GM23338 (cell line): ENCODE measurements at regions not wholly inside any gene's neighbourhood (a gene's known extent, or its start where the extent isn't known, plus 50 kb on each side); places are given as distances from the start of the nearest gene placed in this dataset.

ENCODE experiments used
- ATAC-seq: fragments of 200-7000 bp; cut with Tn5 transposase; 3 replicates; pipeline ENCODE4 v1.9.1; 2020
- DNase-seq: peaks from one replicate; pipeline ENCODE4 v3.0.0-alpha.2; 2015; ENCODE audit warnings: low spot score
- H2AFZ ChIP-seq: fragments of 200-600 bp; sonication (generic); 2 replicates; pipeline ENCODE4 v1.8.0; 2016; ENCODE audit warnings: antibody characterized with exemption, mild to moderate bottlenecking, moderate library complexity
- H3F3A ChIP-seq: fragments of 200-600 bp; sonication (generic); replicated peaks from 2 replicates; pipeline ENCODE4 v1.8.0; 2017; ENCODE audit warnings: antibody characterized with exemption, mixed run types, low read depth
- H3K27ac ChIP-seq: fragments of 200-600 bp; sonication (generic); 2 replicates; pipeline ENCODE4 v1.6.1; 2016; ENCODE audit warnings: low read depth
- H3K27me3 ChIP-seq: fragments of 200-600 bp; sonication (generic); 2 replicates; pipeline ENCODE4 v1.8.0; 2016; ENCODE audit warnings: mild to moderate bottlenecking, mixed run types, moderate library complexity; ENCODE audit not compliant: insufficient read depth
- H3K36me3 ChIP-seq: fragments of 200-600 bp; sonication (generic); 2 replicates; pipeline ENCODE4 v1.8.0; 2016; ENCODE audit warnings: mild to moderate bottlenecking; ENCODE audit not compliant: insufficient read depth
- H3K4me1 ChIP-seq: fragments of 200-600 bp; sonication (generic); 2 replicates; pipeline ENCODE4 v1.8.0; 2016; ENCODE audit warnings: mild to moderate bottlenecking, moderate library complexity; ENCODE audit not compliant: insufficient read depth
- H3K4me2 ChIP-seq: fragments of 200-600 bp; sonication (generic); 2 replicates; pipeline ENCODE4 v1.7.1; 2017; ENCODE audit warnings: mixed run types
- H3K4me3 ChIP-seq: fragments of 200-600 bp; sonication (generic); 2 replicates; pipeline ENCODE4 v1.6.1; 2016; ENCODE audit warnings: mixed run types
- H3K79me2 ChIP-seq: fragments of 200-600 bp; sonication (generic); replicated peaks from 2 replicates; pipeline ENCODE4 v1.8.0; 2017; ENCODE audit warnings: mild to moderate bottlenecking; ENCODE audit not compliant: insufficient read depth
- H3K9me2 ChIP-seq: fragments of 200-600 bp; sonication (generic); 2 replicates; pipeline ENCODE4 v1.8.0; 2017; ENCODE audit not compliant: insufficient read depth
- H4K20me1 ChIP-seq: fragments of 200-600 bp; sonication (generic); replicated peaks from 2 replicates; pipeline ENCODE4 v1.8.0; 2017; ENCODE audit warnings: mild to moderate bottlenecking; ENCODE audit not compliant: insufficient read depth
- H3K27ac Mint-ChIP-seq: 2 replicates; pipeline ENCODE4 v1.8.0; 2020; ENCODE audit warnings: inconsistent platforms, mild to moderate bottlenecking, moderate library complexity, mixed read lengths
- H3K27me3 Mint-ChIP-seq: 3 replicates; pipeline ENCODE4 v1.8.0; 2022; ENCODE audit warnings: low read depth, mild to moderate bottlenecking, moderate library complexity, mixed read lengths, inconsistent platforms; ENCODE audit not compliant: insufficient read depth, poor library complexity
- H3K36me3 Mint-ChIP-seq: 3 replicates; pipeline ENCODE4 v1.8.0; 2021; ENCODE audit warnings: low read depth, mild to moderate bottlenecking, inconsistent platforms, moderate library complexity, mixed read lengths
- H3K4me1 Mint-ChIP-seq: 3 replicates; pipeline ENCODE4 v1.8.0; 2020; ENCODE audit warnings: mild to moderate bottlenecking, inconsistent platforms, mixed read lengths
- H3K4me3 Mint-ChIP-seq: 3 replicates; pipeline ENCODE4 v1.8.0; 2021; ENCODE audit warnings: moderate library complexity, mild to moderate bottlenecking, inconsistent platforms, mixed read lengths
- H3K9me3 Mint-ChIP-seq: 3 replicates; pipeline ENCODE4 v1.8.0; 2020; ENCODE audit warnings: moderate library complexity, mild to moderate bottlenecking, inconsistent platforms, mixed read lengths
- CREB1 ChIP-seq: fragments of 250-450 bp; sonication (Bioruptor Pico); IDR thresholded peaks from 2 replicates; pipeline ENCODE4 v1.5.0; 2020; ENCODE audit warnings: low read depth, mild to moderate bottlenecking, moderate library complexity
- EZH2 ChIP-seq: fragments of 200-600 bp; sonication (generic); IDR thresholded peaks from one replicate; pipeline ENCODE4 v1.8.0; 2017; ENCODE audit warnings: antibody characterized with exemption, mild to moderate bottlenecking, low read depth; ENCODE audit not compliant: unreplicated experiment
- EZH2phosphoT487 ChIP-seq: fragments of 200-600 bp; sonication (generic); IDR thresholded peaks from one replicate; pipeline ENCODE4 v1.8.1; 2018; ENCODE audit warnings: antibody characterized with exemption; ENCODE audit not compliant: unreplicated experiment
- NANOG ChIP-seq: IDR thresholded peaks from 2 replicates; pipeline ENCODE4 v1.6.1; 2016; ENCODE audit warnings: antibody characterized with exemption, borderline replicate concordance
- STAT1 ChIP-seq: IDR thresholded peaks from one replicate; pipeline ENCODE4 v1.6.1; 2016; ENCODE audit warnings: antibody characterized with exemption; ENCODE audit not compliant: unreplicated experiment
- ZNF331 ChIP-seq: fragments of 250-450 bp; sonication (Bioruptor Pico); IDR thresholded peaks from 2 replicates; pipeline ENCODE4 v1.5.0; 2020; ENCODE audit warnings: low read depth, mild to moderate bottlenecking, moderate library complexity
- TF ChIP-seq, protein P1 (sequence below): IDR thresholded peaks from one replicate; pipeline ENCODE4 v1.6.1; 2018; ENCODE audit warnings: antibody characterized with exemption; ENCODE audit not compliant: unreplicated experiment
- TF ChIP-seq, protein P2 (sequence below), 2 experiments: fragments of 200-600 bp in 1 of 2; sonication (generic) in 1 of 2; conservative IDR thresholded peaks; 2 replicates each; pipeline versions ENCODE4 v1.5.1 to v1.6.1; 2016 to 2017; ENCODE audit warnings: antibody characterized with exemption in 2 of 2, low read depth in 2 of 2, mild to moderate bottlenecking in 2 of 2, moderate library complexity in 1 of 2
- TF ChIP-seq, protein P3 (sequence below): IDR thresholded peaks from 2 replicates; pipeline ENCODE4 v1.6.1; 2016; ENCODE audit warnings: antibody characterized with exemption

DNA sequence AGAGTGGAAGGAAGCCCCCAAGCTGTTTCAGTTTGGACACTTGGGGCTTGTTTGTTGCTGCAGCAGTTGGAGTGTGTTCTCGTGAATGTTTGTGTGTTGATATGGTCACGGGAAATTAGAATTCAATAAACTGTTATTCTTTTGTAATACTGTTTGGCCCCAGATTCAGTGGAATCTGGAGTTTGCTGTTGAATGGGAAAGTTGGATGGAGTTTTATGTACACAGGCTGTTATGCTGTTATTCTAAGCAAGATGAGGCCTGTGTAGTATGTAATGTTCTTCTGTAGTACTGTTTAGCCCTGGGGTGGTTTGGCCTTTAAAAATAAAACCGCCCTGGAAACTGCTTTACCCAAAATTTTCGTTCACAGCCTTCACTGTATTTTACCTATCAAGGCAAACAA lies 810.4 kb upstream of the HS6ST1 start (continued):
- TF ChIP-seq, protein P1, sequence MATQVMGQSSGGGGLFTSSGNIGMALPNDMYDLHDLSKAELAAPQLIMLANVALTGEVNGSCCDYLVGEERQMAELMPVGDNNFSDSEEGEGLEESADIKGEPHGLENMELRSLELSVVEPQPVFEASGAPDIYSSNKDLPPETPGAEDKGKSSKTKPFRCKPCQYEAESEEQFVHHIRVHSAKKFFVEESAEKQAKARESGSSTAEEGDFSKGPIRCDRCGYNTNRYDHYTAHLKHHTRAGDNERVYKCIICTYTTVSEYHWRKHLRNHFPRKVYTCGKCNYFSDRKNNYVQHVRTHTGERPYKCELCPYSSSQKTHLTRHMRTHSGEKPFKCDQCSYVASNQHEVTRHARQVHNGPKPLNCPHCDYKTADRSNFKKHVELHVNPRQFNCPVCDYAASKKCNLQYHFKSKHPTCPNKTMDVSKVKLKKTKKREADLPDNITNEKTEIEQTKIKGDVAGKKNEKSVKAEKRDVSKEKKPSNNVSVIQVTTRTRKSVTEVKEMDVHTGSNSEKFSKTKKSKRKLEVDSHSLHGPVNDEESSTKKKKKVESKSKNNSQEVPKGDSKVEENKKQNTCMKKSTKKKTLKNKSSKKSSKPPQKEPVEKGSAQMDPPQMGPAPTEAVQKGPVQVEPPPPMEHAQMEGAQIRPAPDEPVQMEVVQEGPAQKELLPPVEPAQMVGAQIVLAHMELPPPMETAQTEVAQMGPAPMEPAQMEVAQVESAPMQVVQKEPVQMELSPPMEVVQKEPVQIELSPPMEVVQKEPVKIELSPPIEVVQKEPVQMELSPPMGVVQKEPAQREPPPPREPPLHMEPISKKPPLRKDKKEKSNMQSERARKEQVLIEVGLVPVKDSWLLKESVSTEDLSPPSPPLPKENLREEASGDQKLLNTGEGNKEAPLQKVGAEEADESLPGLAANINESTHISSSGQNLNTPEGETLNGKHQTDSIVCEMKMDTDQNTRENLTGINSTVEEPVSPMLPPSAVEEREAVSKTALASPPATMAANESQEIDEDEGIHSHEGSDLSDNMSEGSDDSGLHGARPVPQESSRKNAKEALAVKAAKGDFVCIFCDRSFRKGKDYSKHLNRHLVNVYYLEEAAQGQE, result no peak
- TF ChIP-seq, protein P2, sequence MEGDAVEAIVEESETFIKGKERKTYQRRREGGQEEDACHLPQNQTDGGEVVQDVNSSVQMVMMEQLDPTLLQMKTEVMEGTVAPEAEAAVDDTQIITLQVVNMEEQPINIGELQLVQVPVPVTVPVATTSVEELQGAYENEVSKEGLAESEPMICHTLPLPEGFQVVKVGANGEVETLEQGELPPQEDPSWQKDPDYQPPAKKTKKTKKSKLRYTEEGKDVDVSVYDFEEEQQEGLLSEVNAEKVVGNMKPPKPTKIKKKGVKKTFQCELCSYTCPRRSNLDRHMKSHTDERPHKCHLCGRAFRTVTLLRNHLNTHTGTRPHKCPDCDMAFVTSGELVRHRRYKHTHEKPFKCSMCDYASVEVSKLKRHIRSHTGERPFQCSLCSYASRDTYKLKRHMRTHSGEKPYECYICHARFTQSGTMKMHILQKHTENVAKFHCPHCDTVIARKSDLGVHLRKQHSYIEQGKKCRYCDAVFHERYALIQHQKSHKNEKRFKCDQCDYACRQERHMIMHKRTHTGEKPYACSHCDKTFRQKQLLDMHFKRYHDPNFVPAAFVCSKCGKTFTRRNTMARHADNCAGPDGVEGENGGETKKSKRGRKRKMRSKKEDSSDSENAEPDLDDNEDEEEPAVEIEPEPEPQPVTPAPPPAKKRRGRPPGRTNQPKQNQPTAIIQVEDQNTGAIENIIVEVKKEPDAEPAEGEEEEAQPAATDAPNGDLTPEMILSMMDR (conservative IDR thresholded peaks at IDR 0.05; ENCODE audit: low read depth in 2 of 2), result no peak
- TF ChIP-seq, protein P3, sequence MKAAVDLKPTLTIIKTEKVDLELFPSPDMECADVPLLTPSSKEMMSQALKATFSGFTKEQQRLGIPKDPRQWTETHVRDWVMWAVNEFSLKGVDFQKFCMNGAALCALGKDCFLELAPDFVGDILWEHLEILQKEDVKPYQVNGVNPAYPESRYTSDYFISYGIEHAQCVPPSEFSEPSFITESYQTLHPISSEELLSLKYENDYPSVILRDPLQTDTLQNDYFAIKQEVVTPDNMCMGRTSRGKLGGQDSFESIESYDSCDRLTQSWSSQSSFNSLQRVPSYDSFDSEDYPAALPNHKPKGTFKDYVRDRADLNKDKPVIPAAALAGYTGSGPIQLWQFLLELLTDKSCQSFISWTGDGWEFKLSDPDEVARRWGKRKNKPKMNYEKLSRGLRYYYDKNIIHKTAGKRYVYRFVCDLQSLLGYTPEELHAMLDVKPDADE, result no peak
- TF ChIP-seq NANOG (no peak), CREB1 (CRISPR knock-in tag) (no peak), EZH2phosphoT487 (no peak), STAT1 (no peak)

DNA sequence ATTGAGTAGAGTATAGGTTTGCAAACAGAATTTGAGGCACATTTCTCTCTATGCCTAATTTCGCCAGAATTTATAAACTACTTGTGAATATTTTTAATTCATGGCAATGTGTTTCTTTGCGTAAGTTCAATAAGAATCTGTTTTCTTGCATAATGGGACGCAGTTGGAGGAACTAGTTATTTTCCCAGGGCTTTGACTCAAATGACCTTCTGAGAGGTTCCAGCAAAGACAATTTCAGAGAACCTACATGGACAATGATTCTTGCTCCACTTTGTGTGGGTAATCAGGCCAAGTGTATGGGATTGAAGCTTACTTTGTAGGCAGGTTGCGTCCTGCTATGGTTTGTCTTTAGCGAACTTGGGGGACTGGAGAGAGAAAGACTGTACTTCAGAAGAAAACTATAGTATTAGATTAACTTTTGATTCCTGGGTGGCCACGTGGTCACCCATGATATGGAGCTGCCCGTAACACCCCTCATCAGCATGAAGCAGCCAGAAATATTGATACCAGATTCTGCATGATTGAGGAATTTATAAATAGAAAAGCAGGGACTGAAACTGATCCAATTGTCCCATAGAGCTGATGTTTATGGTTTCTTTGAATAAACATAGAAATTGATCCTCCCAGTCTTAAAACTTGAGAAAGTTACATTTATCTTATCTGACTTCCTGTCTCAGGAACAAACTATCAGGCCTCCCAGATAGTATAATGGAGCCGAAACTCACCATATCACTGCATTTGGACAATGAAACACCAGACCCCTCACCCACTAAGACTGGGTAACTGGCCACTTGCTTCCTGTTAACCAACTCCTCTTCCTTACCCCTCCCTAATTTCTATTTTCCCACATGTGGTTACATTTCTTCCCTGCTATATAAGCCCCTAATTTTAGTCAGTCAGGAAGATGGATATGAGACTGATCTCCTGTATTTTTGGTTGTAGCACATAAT lies 815.3 kb upstream of the HS6ST1 start:
- Histone ChIP-seq H3K4me3 (no peak overlapping the region), H3K9me2 (no peaks in the 10 kb centered on the region), H3K27me3 (no peaks in the 10 kb centered on the region), H3F3A (no peaks in the 10 kb centered on the region), H3K4me1 (no peaks in the 10 kb centered on the region), H3K4me2 (no peak overlapping the region), H2AFZ (no peak overlapping the region), H3K79me2 (no peaks in the 10 kb centered on the region), H3K36me3 (peaks cover 3% of the 10 kb centered on the region; the same call in 1 of the 2 replicates), H3K27ac (no peak overlapping the region), H4K20me1 (no peaks in the 10 kb centered on the region)
- Mint-ChIP-seq H3K27me3 (no peaks in the 10 kb centered on the region), H3K27ac (no peak overlapping the region), H3K4me1 (no peaks in the 10 kb centered on the region), H3K9me3 (no peaks in the 10 kb centered on the region), H3K4me3 (no peak overlapping the region), H3K36me3 (no peaks in the 10 kb centered on the region)
- no peak for ATAC-seq
- TF ChIP-seq EZH2 (no peak), ZNF331 (CRISPR knock-in tag) (no peak), NANOG (no peak), EZH2phosphoT487 (no peak), CREB1 (CRISPR knock-in tag) (no peak)
- DNase-seq, result no peak
